ENCODE measurements at regions not wholly inside any gene's neighbourhood (a gene's known extent, or its start where the extent isn't known, plus 50 kb on each side); places are given as distances from the start of the nearest gene placed in this dataset.

GRCh38 chr2:13616616-13617015, 899.9 kb downstream of the TRIB2 start:
- TF ChIP-seq POLR2A (conservative IDR thresholded peaks at IDR 0.05) (no peak), USF2 (CRISPR knock-in tag; IDR thresholded peaks at IDR 0.05) (no peak), CHD2 (IDR thresholded peaks at IDR 0.05; ENCODE audit: low read depth, low read length) (no peak), ZNF274 (IDR thresholded peaks at IDR 0.05; ENCODE audit: borderline replicate concordance, low read depth, low read length) (no peak), ZNF79 (CRISPR knock-in tag; IDR thresholded peaks at IDR 0.05; ENCODE audit: low read depth) (no peak), ZBTB7A (IDR thresholded peaks at IDR 0.05; ENCODE audit: borderline replicate concordance, control insufficient read depth, low read depth, low read length) (no peak), HMG20B (CRISPR knock-in tag; IDR thresholded peaks at IDR 0.05) (no peak), YY1 (IDR thresholded peaks at IDR 0.05; ENCODE audit: borderline replicate concordance in 1 of 3, control insufficient read depth in 1 of 3, extremely low read depth in 1 of 3, insufficient read depth in 3 of 3, insufficient read length in 1 of 3, insufficient replicate concordance in 2 of 3, low read depth in 1 of 3, low read length in 2 of 3) (no peak), E2F5 (CRISPR knock-in tag; IDR thresholded peaks at IDR 0.05) (no peak), IRF2 (CRISPR knock-in tag; IDR thresholded peaks at IDR 0.05) (no peak), CBX2 (IDR thresholded peaks at IDR 0.05; ENCODE audit: insufficient read depth, low read length, poor library complexity, severe bottlenecking) (no peak)
- TF ChIP-seq, protein P1, sequence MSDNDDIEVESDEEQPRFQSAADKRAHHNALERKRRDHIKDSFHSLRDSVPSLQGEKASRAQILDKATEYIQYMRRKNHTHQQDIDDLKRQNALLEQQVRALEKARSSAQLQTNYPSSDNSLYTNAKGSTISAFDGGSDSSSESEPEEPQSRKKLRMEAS (CRISPR knock-in tag; IDR thresholded peaks at IDR 0.05) = no peak
- TF ChIP-seq, protein P2, sequence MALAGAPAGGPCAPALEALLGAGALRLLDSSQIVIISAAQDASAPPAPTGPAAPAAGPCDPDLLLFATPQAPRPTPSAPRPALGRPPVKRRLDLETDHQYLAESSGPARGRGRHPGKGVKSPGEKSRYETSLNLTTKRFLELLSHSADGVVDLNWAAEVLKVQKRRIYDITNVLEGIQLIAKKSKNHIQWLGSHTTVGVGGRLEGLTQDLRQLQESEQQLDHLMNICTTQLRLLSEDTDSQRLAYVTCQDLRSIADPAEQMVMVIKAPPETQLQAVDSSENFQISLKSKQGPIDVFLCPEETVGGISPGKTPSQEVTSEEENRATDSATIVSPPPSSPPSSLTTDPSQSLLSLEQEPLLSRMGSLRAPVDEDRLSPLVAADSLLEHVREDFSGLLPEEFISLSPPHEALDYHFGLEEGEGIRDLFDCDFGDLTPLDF (CRISPR knock-in tag; IDR thresholded peaks at IDR 0.05) = no peak
